ENCODE measurements at regions not wholly inside any gene's neighbourhood (a gene's known extent, or its start where the extent isn't known, plus 50 kb on each side); places are given as distances from the start of the nearest gene placed in this dataset.

DNA sequence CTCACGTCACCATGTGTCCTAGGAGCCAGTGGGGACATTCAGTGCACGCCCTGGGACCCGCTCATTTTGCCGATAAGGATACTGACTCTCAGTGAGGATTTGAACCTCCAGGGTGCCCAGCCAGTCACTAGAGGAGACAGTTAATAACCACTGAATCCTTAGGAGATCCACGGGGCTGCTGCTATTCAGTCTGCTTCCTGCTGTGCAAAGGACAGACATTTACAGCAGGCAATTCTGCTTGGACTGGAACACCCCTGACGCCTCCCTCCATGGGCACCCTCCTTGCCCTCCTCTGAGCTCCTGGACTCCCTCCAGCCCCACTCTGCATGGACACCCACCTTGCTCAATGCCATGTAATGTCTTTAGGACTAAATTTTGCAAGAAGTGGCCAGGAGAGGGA is 265.5 kb downstream of the EIPR1 start:
- 85 to 87% methylated on average over 6 of the region's 6 CpGs for WGBS, 2 donors
- intact Hi-C loops (cut with DNase I), result no loop called here
- no peak for DNase-seq
- no peak for TF ChIP-seq POLR2A (IDR thresholded peaks at IDR 0.05)
- TF ChIP-seq, protein P1, sequence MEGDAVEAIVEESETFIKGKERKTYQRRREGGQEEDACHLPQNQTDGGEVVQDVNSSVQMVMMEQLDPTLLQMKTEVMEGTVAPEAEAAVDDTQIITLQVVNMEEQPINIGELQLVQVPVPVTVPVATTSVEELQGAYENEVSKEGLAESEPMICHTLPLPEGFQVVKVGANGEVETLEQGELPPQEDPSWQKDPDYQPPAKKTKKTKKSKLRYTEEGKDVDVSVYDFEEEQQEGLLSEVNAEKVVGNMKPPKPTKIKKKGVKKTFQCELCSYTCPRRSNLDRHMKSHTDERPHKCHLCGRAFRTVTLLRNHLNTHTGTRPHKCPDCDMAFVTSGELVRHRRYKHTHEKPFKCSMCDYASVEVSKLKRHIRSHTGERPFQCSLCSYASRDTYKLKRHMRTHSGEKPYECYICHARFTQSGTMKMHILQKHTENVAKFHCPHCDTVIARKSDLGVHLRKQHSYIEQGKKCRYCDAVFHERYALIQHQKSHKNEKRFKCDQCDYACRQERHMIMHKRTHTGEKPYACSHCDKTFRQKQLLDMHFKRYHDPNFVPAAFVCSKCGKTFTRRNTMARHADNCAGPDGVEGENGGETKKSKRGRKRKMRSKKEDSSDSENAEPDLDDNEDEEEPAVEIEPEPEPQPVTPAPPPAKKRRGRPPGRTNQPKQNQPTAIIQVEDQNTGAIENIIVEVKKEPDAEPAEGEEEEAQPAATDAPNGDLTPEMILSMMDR (IDR thresholded peaks at IDR 0.05), result no peak
- Histone ChIP-seq H3K9me3 (no peaks in the 10 kb centered on the region), H3K4me1 (no peaks in the 10 kb centered on the region), H3K4me3 (replicated peaks in 1 of 3) (no peak overlapping the region), H3K27me3 (no peaks in the 10 kb centered on the region), H3K27ac (no peak overlapping the region), H3K36me3 (no peaks in the 10 kb centered on the region)

DNA sequence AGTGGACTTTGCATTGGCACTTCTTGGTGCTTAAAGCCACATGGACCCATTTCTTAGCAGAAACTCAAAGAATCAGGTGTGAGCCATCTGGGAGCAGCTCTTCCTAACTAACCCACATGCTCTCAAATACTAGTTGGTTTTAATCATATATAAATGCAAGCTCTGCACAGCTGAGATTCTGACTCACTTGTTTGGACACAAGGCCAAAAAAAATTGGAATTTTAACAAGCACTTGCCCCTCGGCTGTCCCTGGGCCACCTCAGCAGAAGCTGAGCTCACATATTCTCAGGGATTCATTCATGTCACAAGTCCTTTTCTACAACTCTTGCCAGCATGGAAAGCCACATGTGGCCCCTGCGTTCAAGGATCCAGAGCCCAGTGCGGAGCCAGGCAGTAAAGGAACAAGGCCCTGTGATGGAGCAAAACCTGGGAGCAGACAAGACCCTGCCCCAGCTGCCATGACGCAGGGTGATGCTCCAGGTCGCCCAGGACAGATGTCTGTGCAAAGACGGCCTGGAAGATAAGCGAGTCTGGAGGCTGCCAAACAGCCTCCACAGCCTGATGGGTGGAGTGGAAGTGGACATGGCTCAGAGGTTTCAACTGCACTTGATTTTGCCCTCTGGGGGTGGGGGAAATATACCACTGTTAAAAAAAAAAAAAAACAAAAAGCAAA is 266.5 kb downstream of the EIPR1 start:
- peaks cover 0 to 1% of the 10 kb centered on the region in 2 donors for H3K4me1 ChIP-seq
- H3K27ac ChIP-seq, result no peak overlapping the region
- TF ChIP-seq POLR2A (IDR thresholded peaks at IDR 0.05), result no peak
- TF ChIP-seq, protein P1 (IDR thresholded peaks at IDR 0.05), result no peak
- intact Hi-C loops (cut with DNase I), result no loop called here
- DNase-seq, result no peak
- H3K27me3 ChIP-seq, result no peaks in the 10 kb centered on the region
- H3K4me3 ChIP-seq (replicated peaks in 1 of 3), result no peak overlapping the region
- H3K36me3 ChIP-seq, result no peaks in the 10 kb centered on the region
- WGBS, 2 donors, result 90 to 93% methylated on average over 7 of the region's 7 CpGs
- H3K9me3 ChIP-seq, result no peaks in the 10 kb centered on the region

DNA sequence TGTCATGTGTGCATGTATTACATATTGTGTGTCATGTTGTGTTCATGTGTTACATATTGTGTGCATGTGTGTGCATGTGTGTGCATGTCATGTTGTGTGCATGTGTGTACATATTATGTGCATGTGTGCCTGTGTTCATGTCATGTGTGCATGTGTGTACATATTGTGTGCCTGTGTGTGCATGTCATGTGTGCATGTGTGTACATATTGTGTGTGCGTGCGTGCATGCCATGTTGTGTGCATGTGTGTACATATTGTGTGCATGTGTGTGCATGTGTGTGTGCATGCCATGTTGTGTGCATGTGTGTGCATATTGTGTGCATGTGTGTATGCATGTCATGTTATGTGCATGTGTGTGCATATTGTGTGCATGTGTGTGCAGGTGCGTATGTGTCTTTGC is 267.1 kb downstream of the EIPR1 start:
- intact Hi-C loops (cut with DNase I), result no loop called here
- no peaks in the 10 kb centered on the region for H3K9me3 ChIP-seq
- no peak overlapping the region for H3K27ac ChIP-seq
- 93 to 97% methylated on average over 3 of the region's 3 CpGs for WGBS, 2 donors
- no peaks in the 10 kb centered on the region for H3K36me3 ChIP-seq
- H3K4me1 ChIP-seq, result peaks cover 5 to 6% of the 10 kb centered on the region in 2 donors
- no peak overlapping the region for H3K4me3 ChIP-seq (replicated peaks in 1 of 3)
- TF ChIP-seq, protein P1 (IDR thresholded peaks at IDR 0.05), result no peak
- TF ChIP-seq POLR2A (IDR thresholded peaks at IDR 0.05), result no peak
- no peaks in the 10 kb centered on the region for H3K27me3 ChIP-seq
- DNase-seq, result no peak

DNA sequence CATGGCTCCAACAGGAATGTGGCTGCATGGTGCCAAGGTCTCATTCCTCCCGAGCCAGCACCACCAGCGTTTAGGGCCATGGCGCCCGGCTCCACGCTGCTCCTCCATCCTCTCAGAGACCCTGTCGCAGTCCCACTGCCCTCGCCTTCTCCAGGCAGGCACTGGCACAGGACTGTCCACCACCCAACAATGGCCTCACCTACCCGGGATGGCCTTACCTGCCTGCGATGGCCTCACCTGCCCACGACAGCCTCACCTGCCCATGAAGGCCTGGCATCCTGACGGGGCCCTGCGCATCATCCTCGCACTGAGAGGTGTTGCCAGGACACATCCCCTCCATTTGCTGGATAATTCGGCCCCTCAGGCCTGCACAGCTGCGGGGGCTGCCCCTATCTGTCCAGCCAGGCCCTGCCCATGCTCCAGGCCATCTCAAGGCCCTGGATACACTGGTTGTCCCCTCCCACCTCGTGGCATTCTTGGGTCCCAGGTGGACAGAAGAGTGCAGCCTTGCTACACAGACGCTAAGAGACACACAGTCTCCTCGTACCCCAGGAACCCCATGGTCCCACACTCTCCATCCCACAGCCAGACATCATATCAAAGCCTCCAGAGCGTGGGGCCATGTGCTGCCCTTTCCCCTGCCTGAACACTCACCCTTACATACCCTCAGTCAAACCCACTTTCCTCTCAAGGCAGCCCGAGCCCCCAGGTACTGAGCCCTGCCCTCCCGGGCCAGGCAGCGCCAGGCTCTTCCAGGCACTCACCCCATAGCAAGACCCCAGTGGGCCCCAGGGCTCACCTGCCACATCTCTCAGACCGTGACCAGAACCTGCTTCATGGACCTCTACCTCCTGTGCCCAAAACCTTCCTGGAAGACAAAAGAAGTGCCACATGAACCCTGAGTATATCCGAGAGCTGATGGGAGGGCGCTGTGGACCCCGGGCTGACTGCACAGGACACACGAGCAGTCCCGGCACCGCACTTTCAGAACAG is 268.6 kb downstream of the EIPR1 start:
- Histone ChIP-seq H3K27ac (no peak overlapping the region), H3K9me3 (no peaks in the 10 kb centered on the region), H3K27me3 (no peaks in the 10 kb centered on the region), H3K36me3 (no peaks in the 10 kb centered on the region), H3K4me3 (replicated peaks in 1 of 3) (no peak overlapping the region), H3K4me1 (peaks cover 9 to 10% of the 10 kb centered on the region in 2 donors)
- TF ChIP-seq POLR2A (IDR thresholded peaks at IDR 0.05), result no peak
- TF ChIP-seq, protein P1 (IDR thresholded peaks at IDR 0.05), result no peak
- DNase-seq, result no peak
- 92 to 96% methylated on average over 26 to 29 of the region's 29 CpGs for WGBS, 2 donors
- intact Hi-C loops (cut with DNase I), result no loop called here

DNA sequence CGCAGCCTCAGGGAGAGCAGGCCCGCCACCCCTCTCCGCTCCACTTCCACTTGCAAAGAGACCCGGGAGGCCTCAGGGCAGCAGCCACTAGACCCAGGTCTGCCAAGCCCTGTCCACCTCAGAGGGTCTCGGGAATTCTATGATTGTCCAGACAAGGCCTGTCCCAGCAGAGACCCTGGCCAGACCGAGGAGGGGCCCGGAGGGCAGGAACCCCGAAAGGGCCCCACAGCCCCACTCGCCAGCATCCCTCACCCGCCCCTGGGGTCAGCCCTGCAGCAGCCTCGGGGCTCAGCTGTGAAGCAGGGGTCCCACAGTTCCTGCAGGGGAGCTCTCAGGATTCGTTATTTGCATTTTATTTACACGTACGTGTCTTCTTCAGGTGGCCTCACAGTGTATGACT is 269.5 kb downstream of the EIPR1 start:
- H3K36me3 ChIP-seq, result no peaks in the 10 kb centered on the region
- H3K27me3 ChIP-seq, result no peaks in the 10 kb centered on the region
- DNase-seq, result no peak
- peaks cover 11 to 15% of the 10 kb centered on the region in 2 donors for H3K4me1 ChIP-seq
- no peak overlapping the region for H3K4me3 ChIP-seq (replicated peaks in 1 of 3)
- intact Hi-C loops (cut with DNase I), result no loop called here
- 87% methylated on average over 10 to 14 of the region's 14 CpGs for WGBS, 2 donors
- no peak overlapping the region for H3K27ac ChIP-seq
- H3K9me3 ChIP-seq, result no peaks in the 10 kb centered on the region
- TF ChIP-seq, protein P1 (IDR thresholded peaks at IDR 0.05), result no peak
- TF ChIP-seq POLR2A (IDR thresholded peaks at IDR 0.05), result no peak

All from thyroid gland (tissue), 4 donors.